CD14-positive monocyte (primary cell): ENCODE measurements at regions not wholly inside any gene's neighbourhood (a gene's known extent, or its start where the extent isn't known, plus 50 kb on each side); places are given as distances from the start of the nearest gene placed in this dataset.

Source experiments
- DNase-seq, 3 donors: peaks; one replicate each; pipeline ENCODE4 v3.0.0-alpha.2; 2011 to 2022
- H2AFZ ChIP-seq: 2 replicates; pipeline ENCODE4 v1.6.0; 2012; ENCODE audit warnings: mild to moderate bottlenecking, low read depth, low read length, inconsistent platforms; ENCODE audit not compliant: insufficient read depth, poor library complexity, severe bottlenecking
- H3K27ac ChIP-seq, 2 donors: 1 replicate in 1 of 2; 2 replicates in 1 of 2; pipeline ENCODE4 v1.5.1; 2012 to 2013; ENCODE audit warnings: low read length in 2 of 2, control low read depth in 1 of 2, inconsistent platforms in 1 of 2, low read depth in 1 of 2, mild to moderate bottlenecking in 1 of 2
- H3K27me3 ChIP-seq, 2 donors: one replicate each; pipeline versions ENCODE4 v1.6.0 to v1.6.1; 2011 to 2013; ENCODE audit warnings: low read length in 2 of 2; ENCODE audit not compliant: control insufficient read depth in 2 of 2, insufficient read depth in 2 of 2
- H3K36me3 ChIP-seq, 2 donors: replicated peaks in 1 of 2; 1 replicate in 1 of 2; 2 replicates in 1 of 2; pipeline versions ENCODE4 v1.5.1 to v1.6.1; 2012 to 2013; ENCODE audit warnings: low read length in 2 of 2, control low read depth in 1 of 2, inconsistent platforms in 1 of 2, mild to moderate bottlenecking in 1 of 2; ENCODE audit not compliant: insufficient read depth in 2 of 2, control insufficient read depth in 1 of 2
- H3K4me1 ChIP-seq, 2 donors: 1 replicate in 1 of 2; 2 replicates in 1 of 2; pipeline versions ENCODE4 v1.5.1 to v1.6.1; 2012 to 2013; ENCODE audit warnings: low read length in 2 of 2, control low read depth in 1 of 2, inconsistent platforms in 1 of 2, mild to moderate bottlenecking in 1 of 2, moderate library complexity in 1 of 2; ENCODE audit not compliant: insufficient read depth in 2 of 2, control insufficient read depth in 1 of 2
- H3K4me2 ChIP-seq: replicated peaks from 2 replicates; pipeline ENCODE3; 2012; ENCODE audit warnings: low read length, moderate library complexity, mild to moderate bottlenecking; ENCODE audit not compliant: poor library complexity, severe bottlenecking; ENCODE audit errors: extremely low read depth
- H3K4me3 ChIP-seq, 3 experiments: fragments of 200-600 bp in 1 of 3; sonication (generic) in 1 of 3; replicated peaks in 1 of 3; 1 replicate in 2 of 3; 2 replicates in 1 of 3; pipeline ENCODE4 v1.5.1; 2011 to 2013; ENCODE audit warnings: low read length in 3 of 3, mild to moderate bottlenecking in 3 of 3, control low read depth in 2 of 3, low read depth in 2 of 3, inconsistent platforms in 1 of 3, moderate library complexity in 1 of 3
- H3K79me2 ChIP-seq: 2 replicates; pipeline ENCODE4 v1.6.0; 2012; ENCODE audit warnings: mild to moderate bottlenecking, control low read depth, inconsistent platforms, low read length, moderate library complexity; ENCODE audit not compliant: insufficient read depth
- H3K9ac ChIP-seq: 2 replicates; pipeline ENCODE4 v1.6.0; 2017; ENCODE audit warnings: low read length, mild to moderate bottlenecking; ENCODE audit not compliant: insufficient read depth, poor library complexity, severe bottlenecking
- H3K9me3 ChIP-seq, 2 donors: replicated peaks in 1 of 2; 1 replicate in 1 of 2; 2 replicates in 1 of 2; pipeline versions ENCODE4 v1.5.1 to v1.6.1; 2012 to 2013; ENCODE audit warnings: low read length in 2 of 2, control low read depth in 1 of 2; ENCODE audit not compliant: control insufficient read depth in 1 of 2, insufficient read depth in 1 of 2
- H4K20me1 ChIP-seq: 2 replicates; pipeline ENCODE4 v1.6.0; 2012; ENCODE audit warnings: mild to moderate bottlenecking, low read length, control low read depth, moderate library complexity; ENCODE audit not compliant: insufficient read depth
- H3K27ac Mint-ChIP-seq, 7 donors: one replicate each; pipeline ENCODE4 v1.8.0; 2020; ENCODE audit warnings: mild to moderate bottlenecking in 7 of 7, mixed read lengths in 7 of 7, moderate library complexity in 6 of 7, inconsistent platforms in 2 of 7
- H3K27me3 Mint-ChIP-seq, 3 donors: one replicate each; pipeline ENCODE4 v1.8.0; 2021 to 2022; ENCODE audit warnings: low read depth in 3 of 3, mild to moderate bottlenecking in 3 of 3, mixed read lengths in 3 of 3, moderate library complexity in 3 of 3, inconsistent platforms in 1 of 3
- H3K36me3 Mint-ChIP-seq, 2 donors: one replicate each; pipeline ENCODE4 v1.8.0; 2020; ENCODE audit warnings: mixed read lengths in 2 of 2, inconsistent platforms in 1 of 2, mild to moderate bottlenecking in 1 of 2
- H3K4me1 Mint-ChIP-seq: one replicate; pipeline ENCODE4 v1.8.0; 2020; ENCODE audit warnings: mild to moderate bottlenecking, mixed read lengths
- H3K4me3 Mint-ChIP-seq, 2 donors: one replicate each; pipeline ENCODE4 v1.8.0; 2020; ENCODE audit warnings: mild to moderate bottlenecking in 2 of 2, mixed read lengths in 2 of 2, moderate library complexity in 1 of 2
- H3K9me3 Mint-ChIP-seq, 7 donors: one replicate each; pipeline ENCODE4 v1.8.0; 2020 to 2022; ENCODE audit warnings: mixed read lengths in 7 of 7, mild to moderate bottlenecking in 6 of 7, moderate library complexity in 6 of 7, inconsistent platforms in 2 of 7
- WGBS: methylation state at CpG from one replicate; pipeline ENCODE4 v1.1.5; 2013; ENCODE audit warnings: missing lambda C conversion rate; ENCODE audit not compliant: insufficient coverage; 5-methylcytosine and 5-hydroxymethylcytosine counted together
- intact Hi-C, 2 donors: fragments of 100-400 bp; cut with micrococcal nuclease; formaldehyde crosslinking; loops; one replicate each; pipeline versions ENCODE4 v1.15.0 to v1.15.1; 2023
- TF ChIP-seq, protein P1 (sequence below): fragments of 200-600 bp; IDR thresholded peaks from one replicate; pipeline ENCODE4 v1.8.0; 2022; ENCODE audit warnings: antibody characterized with exemption, mild to moderate bottlenecking

DNA sequence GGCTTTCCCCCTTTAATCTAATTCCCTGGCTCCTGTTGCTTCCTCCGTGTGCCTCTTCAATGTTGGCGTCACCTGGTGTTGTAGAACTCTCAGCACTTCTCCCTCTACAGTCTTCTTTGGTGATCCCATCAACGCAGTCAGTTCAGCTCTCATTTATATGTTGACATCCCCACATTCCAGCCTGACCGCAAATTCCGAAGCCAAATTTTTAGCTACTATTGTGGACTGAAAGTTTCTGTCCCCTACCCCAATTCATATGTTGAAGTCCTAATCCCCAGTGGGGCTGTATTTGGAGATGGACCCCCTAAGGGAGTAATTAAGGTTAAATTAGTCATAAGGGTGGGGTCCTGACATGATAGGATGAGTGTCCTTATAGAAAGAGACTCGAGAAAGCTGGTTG is 210.6 kb upstream of the ADAMTSL1 start:
- Histone ChIP-seq H3K4me3 (no peak overlapping the region), H3K9me3 (no peaks in the 10 kb centered on the region), H3K79me2 (no peaks in the 10 kb centered on the region), H3K4me1 (no peaks in the 10 kb centered on the region), H2AFZ (no peak overlapping the region), H3K9ac (no peak overlapping the region), H3K27ac (no peak overlapping the region), H4K20me1 (no peaks in the 10 kb centered on the region), H3K4me2 (no peak overlapping the region), H3K36me3 (no peaks in the 10 kb centered on the region), H3K27me3 (no peaks in the 10 kb centered on the region)
- TF ChIP-seq, protein P1, sequence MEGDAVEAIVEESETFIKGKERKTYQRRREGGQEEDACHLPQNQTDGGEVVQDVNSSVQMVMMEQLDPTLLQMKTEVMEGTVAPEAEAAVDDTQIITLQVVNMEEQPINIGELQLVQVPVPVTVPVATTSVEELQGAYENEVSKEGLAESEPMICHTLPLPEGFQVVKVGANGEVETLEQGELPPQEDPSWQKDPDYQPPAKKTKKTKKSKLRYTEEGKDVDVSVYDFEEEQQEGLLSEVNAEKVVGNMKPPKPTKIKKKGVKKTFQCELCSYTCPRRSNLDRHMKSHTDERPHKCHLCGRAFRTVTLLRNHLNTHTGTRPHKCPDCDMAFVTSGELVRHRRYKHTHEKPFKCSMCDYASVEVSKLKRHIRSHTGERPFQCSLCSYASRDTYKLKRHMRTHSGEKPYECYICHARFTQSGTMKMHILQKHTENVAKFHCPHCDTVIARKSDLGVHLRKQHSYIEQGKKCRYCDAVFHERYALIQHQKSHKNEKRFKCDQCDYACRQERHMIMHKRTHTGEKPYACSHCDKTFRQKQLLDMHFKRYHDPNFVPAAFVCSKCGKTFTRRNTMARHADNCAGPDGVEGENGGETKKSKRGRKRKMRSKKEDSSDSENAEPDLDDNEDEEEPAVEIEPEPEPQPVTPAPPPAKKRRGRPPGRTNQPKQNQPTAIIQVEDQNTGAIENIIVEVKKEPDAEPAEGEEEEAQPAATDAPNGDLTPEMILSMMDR = no peak
- WGBS = 91% methylated on average over 4 of the region's 6 CpGs
- Mint-ChIP-seq H3K9me3 (no peaks in the 10 kb centered on the region), H3K4me1 (no peaks in the 10 kb centered on the region), H3K36me3 (no peaks in the 10 kb centered on the region), H3K4me3 (no peak overlapping the region), H3K27me3 (peaks cover 1 to 4% (median 4%) of the 10 kb centered on the region in 3 donors), H3K27ac (no peak overlapping the region)
- intact Hi-C loops = no loop called here
- DNase-seq = no peak

DNA sequence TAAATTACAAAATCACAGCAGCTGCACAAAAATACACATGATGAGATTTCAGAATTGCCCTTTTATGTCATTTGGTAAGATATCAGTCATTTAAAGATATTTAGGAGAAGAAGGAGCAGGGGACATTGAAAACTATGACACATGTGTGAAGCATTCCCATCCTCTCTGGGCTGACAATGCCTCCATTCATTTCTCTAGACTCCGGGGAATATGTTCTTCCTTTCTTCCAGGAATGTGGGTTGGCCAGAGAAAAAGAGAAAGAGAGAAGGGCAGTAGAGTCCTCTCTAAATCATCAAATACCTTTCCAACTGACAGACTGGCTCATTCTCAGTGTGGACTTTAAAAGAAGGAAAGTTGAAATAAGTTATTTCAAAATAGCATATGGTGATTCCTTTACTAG is 205.6 kb upstream of the ADAMTSL1 start:
- no peak overlapping the region for H3K4me3 ChIP-seq
- Mint-ChIP-seq H3K4me1 (no peaks in the 10 kb centered on the region), H3K27ac (no peak overlapping the region), H3K4me3 (no peak overlapping the region), H3K27me3 (peaks cover 0 to 4% (median 2%) of the 10 kb centered on the region in 3 donors), H3K36me3 (no peaks in the 10 kb centered on the region), H3K9me3 (peaks cover 0 to 7% (median 0%) of the 10 kb centered on the region in 7 donors)
- no peaks in the 10 kb centered on the region for H3K36me3 ChIP-seq
- no peak for DNase-seq
- no peak overlapping the region for H3K27ac ChIP-seq
- H3K9me3 ChIP-seq = peaks cover 4% of the 10 kb centered on the region in 2 donors
- H3K4me2 ChIP-seq = no peak overlapping the region
- TF ChIP-seq, protein P1 = no peak
- H2AFZ ChIP-seq = no peak overlapping the region
- H4K20me1 ChIP-seq = no peaks in the 10 kb centered on the region
- H3K9ac ChIP-seq = no peak overlapping the region
- H3K4me1 ChIP-seq = no peaks in the 10 kb centered on the region
- WGBS = no CpG with 5 or more reads among the region's 1 CpG
- H3K79me2 ChIP-seq = no peaks in the 10 kb centered on the region
- intact Hi-C loops = no loop called here
- H3K27me3 ChIP-seq = no peaks in the 10 kb centered on the region
